HFFc6 (cell line): ENCODE measurements at regions not wholly inside any gene's neighbourhood (a gene's known extent, or its start where the extent isn't known, plus 50 kb on each side); places are given as distances from the start of the nearest gene placed in this dataset.

ENCODE experiments used
- DNase-seq: peaks from one replicate; pipeline ENCODE4 v3.0.0-alpha.2; 2018
- H3K27ac Mint-ChIP-seq: 2 replicates; pipeline ENCODE4 v1.8.0; 2020; ENCODE audit warnings: mild to moderate bottlenecking, mixed read lengths
- H3K27me3 Mint-ChIP-seq: 2 replicates; pipeline ENCODE4 v1.8.0; 2021; ENCODE audit warnings: mild to moderate bottlenecking, moderate library complexity, mixed read lengths; ENCODE audit not compliant: insufficient read depth
- H3K36me3 Mint-ChIP-seq: 2 replicates; pipeline ENCODE4 v1.8.0; 2021; ENCODE audit warnings: low read depth, mixed read lengths
- H3K4me1 Mint-ChIP-seq: 2 replicates; pipeline ENCODE4 v1.8.0; 2020; ENCODE audit warnings: low read depth, mixed read lengths
- H3K4me3 Mint-ChIP-seq: 2 replicates; pipeline ENCODE4 v1.8.0; 2020; ENCODE audit warnings: mild to moderate bottlenecking, moderate library complexity, mixed read lengths
- H3K9me3 Mint-ChIP-seq: 2 replicates; pipeline ENCODE4 v1.8.0; 2020; ENCODE audit warnings: mild to moderate bottlenecking, mixed read lengths
- TF ChIP-seq, protein P1 (sequence below): fragments of 200-600 bp; sonication (generic); IDR thresholded peaks from 2 replicates; pipeline ENCODE4 v1.5.0; 2021; ENCODE audit warnings: antibody characterized with exemption, mild to moderate bottlenecking

DNA sequence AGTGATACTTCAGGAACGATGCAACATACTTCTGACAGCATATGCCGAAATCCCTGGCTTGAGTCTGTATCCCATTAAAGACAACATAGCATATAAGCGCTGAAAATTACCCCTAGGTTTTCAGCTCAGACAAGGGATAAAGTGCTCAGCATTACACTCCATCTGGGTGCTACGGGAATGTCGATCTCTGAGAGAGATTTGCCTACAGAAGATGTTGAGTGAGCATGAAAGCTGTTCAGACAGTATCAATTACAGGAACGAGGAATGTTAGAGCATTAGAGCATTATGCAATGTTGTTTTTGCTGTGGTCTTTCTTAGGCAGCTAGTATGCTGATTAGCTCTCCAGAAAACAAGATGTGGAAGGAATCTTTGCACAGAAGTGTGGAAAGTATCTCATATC is 484.5 kb downstream of the LIG4 start:
- Mint-ChIP-seq H3K36me3 (no peaks in the 10 kb centered on the region), H3K27me3 (no peaks in the 10 kb centered on the region), H3K4me3 (no peak overlapping the region), H3K9me3 (peaks cover 17% of the 10 kb centered on the region), H3K27ac (no peak overlapping the region), H3K4me1 (no peaks in the 10 kb centered on the region)
- DNase-seq: no peak
- TF ChIP-seq, protein P1, sequence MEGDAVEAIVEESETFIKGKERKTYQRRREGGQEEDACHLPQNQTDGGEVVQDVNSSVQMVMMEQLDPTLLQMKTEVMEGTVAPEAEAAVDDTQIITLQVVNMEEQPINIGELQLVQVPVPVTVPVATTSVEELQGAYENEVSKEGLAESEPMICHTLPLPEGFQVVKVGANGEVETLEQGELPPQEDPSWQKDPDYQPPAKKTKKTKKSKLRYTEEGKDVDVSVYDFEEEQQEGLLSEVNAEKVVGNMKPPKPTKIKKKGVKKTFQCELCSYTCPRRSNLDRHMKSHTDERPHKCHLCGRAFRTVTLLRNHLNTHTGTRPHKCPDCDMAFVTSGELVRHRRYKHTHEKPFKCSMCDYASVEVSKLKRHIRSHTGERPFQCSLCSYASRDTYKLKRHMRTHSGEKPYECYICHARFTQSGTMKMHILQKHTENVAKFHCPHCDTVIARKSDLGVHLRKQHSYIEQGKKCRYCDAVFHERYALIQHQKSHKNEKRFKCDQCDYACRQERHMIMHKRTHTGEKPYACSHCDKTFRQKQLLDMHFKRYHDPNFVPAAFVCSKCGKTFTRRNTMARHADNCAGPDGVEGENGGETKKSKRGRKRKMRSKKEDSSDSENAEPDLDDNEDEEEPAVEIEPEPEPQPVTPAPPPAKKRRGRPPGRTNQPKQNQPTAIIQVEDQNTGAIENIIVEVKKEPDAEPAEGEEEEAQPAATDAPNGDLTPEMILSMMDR: no peak

DNA sequence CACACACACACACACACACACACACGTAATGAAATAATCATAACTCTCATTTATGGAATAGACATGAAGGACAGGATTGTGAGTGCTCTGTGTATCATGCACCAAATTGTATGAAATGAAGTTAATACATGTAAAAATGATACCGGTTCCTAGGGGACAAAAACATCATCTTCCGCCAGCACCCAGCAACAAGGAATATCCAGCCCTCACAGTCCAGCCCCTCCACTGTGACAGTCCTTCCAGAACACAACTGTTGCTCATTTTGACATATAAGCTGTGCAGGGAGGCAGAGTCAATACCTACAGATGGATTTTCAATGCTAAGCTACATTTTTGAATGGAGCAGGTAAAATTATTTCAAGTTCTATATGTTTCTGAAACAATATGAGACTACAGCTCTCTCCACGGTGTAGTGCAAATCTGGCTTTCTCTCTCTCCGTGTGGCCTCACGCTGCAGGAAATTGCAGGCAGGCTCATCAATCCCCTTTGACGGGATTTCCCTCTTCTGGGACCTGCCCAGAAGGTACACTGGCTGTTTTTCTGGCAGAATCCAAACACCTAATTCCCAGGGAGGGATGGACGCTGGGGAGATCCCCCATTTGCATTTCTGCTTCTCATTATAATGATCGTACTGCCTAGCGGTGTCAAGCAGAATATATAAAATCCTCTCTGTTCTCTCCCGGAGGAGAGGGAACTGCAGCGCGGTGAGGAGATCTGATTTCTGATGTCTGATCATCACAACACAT is 494.0 kb downstream of the LIG4 start:
- Mint-ChIP-seq H3K36me3 (peaks cover 9% of the 10 kb centered on the region; the same call in 1 of the 2 replicates), H3K4me3 (no peak overlapping the region), H3K27me3 (no peaks in the 10 kb centered on the region), H3K27ac (no peak overlapping the region), H3K4me1 (no peaks in the 10 kb centered on the region), H3K9me3 (peaks cover 68% of the 10 kb centered on the region)
- no peak for DNase-seq
- TF ChIP-seq, protein P1: no peak

GRCh38 chr13:107716741-107717140 is 498.6 kb downstream of the LIG4 start:
- no peak overlapping the region for H3K4me3 Mint-ChIP-seq
- no peak for DNase-seq
- peaks cover 62% of the 10 kb centered on the region for H3K9me3 Mint-ChIP-seq
- H3K4me1 Mint-ChIP-seq: no peaks in the 10 kb centered on the region
- H3K27me3 Mint-ChIP-seq: no peaks in the 10 kb centered on the region
- H3K27ac Mint-ChIP-seq: no peak overlapping the region
- H3K36me3 Mint-ChIP-seq: 0 out of 2 replicates have a peak, but pooled peaks cover 5% of the 10 kb centered on the region
- TF ChIP-seq, protein P1: no peak

- Mint-ChIP-seq H3K27ac (no peak overlapping the region), H3K4me1 (no peaks in the 10 kb centered on the region), H3K36me3 (no peaks in the 10 kb centered on the region), H3K27me3 (no peaks in the 10 kb centered on the region), H3K9me3 (peaks cover 59% of the 10 kb centered on the region), H3K4me3 (no peak overlapping the region)
- TF ChIP-seq, protein P1: no peak
- no peak for DNase-seq
Observed at GRCh38 chr13:107716241-107716640, 499.1 kb downstream of the LIG4 start.

- Mint-ChIP-seq H3K4me3 (no peak overlapping the region), H3K27me3 (no peaks in the 10 kb centered on the region), H3K36me3 (no peaks in the 10 kb centered on the region), H3K9me3 (peaks cover 52% of the 10 kb centered on the region), H3K27ac (no peak overlapping the region), H3K4me1 (no peaks in the 10 kb centered on the region)
- TF ChIP-seq, protein P1: no peak
- DNase-seq: no peak
Observed at GRCh38 chr13:107715496-107715895, 499.8 kb downstream of the LIG4 start.
